T-helper 1 cell (primary cell): ENCODE measurements at regions not wholly inside any gene's neighbourhood (a gene's known extent, or its start where the extent isn't known, plus 50 kb on each side); places are given as distances from the start of the nearest gene placed in this dataset.

Experiments
- DNase-seq, 5 donors: peaks; one replicate each; pipeline ENCODE4 v3.0.0-alpha.2; 2012 to 2020

DNA sequence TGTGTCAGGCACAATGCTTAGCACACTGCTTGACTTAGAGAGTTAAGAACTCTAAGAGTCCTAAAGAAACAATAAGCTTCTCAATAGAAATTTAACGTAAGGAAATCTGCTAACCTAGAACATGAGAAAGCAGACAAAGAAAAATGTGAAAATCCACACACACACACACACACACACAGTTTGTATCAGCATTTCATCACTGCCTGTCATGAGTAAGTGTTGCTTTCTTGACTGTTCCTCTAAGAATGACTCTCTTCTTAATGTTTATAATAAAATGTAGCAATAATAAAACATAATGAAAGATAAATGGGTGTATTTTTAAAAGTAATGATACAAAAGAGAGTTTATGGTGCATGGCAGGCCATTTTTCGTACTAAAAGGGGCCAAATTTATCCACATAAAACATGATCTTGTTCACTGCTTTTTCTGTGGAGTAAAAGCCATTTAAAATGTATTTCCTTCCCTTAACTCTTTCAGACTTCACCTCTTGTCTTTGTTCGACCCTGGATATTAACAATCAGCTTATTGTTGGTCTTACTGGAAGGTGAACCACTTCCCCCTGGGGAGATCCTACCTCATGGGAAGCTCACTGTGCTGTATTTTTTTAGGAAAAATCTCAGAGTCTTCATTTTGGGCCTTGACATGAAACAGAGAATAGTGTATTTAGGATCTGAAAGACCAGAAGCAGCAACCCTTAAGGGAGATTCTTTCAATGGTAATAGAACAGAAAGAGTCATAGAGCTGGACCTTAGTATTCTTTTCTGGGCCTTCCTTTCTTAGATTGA is 107.3 kb upstream of the ANKRD55 start:
- no peak for DNase-seq

DNA sequence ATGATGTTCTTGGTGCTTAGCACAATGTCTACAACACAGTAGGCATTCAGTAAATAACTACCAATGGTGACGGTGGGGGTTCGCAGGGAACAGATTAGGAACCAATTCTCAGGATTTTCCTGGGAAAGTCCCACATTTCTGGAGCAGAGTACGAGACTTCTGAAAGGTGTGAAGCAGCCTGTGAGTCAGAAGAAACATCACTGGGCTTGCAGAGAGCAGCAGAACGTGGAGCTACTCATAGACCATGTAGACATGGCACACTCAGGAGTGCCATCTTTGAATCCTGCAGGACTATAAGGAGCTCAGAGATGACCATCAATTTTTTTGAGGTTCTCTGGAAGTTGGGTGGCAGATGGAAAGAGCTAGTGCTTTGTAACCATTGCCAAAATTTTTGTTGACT is 106.6 kb upstream of the ANKRD55 start:
- no peak for DNase-seq

DNA sequence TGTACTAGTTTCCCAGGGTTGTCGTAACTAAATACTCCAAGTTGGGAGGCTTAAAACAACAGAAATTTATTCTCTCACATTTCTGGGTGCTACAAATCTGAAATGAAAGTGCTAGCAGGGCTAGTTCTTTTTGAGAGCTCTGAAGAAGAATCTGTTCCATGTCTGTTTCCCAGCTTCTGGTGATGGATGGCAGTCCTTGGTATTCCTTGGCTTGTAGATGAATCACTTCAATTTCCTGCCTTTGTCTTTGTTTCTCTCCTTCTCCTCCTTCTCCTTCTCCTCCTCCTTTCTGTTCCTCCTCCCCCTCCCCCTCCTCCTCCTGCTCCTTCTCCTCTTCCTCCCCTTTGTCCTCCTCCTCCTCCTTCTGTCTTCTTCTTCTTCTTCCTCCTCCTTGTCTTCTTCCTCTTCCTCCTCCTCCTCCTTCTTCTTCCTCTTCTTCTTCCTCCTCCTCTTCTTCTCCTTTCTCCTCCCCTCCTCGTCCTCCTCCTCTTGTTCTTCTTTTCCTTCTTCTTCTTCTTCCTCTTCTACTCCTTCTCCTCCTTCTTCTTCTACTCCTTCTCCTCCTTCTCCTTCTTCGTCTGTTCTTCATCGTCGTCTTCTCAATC is 104.7 kb upstream of the ANKRD55 start:
- no peak for DNase-seq

DNA sequence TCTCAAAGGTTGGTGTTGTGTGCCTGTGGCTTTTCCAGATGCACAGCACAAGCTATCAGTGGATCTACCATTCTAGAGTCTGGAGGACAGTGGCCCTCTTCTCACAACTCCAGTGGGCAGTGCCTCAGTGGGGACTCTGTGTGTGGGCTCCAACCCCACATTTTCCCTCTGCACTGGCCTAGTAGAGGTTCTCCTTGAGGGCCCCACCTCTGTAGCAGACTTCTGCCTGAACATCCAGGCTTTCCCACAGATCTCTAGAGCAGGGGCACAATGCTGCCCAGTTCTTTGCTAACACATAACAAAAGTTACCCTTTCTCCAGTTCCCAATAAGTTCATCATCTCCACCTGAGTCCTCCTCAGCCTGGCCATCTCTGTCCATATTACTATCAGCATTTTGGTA is 102.1 kb upstream of the ANKRD55 start:
- no peak for DNase-seq

DNA sequence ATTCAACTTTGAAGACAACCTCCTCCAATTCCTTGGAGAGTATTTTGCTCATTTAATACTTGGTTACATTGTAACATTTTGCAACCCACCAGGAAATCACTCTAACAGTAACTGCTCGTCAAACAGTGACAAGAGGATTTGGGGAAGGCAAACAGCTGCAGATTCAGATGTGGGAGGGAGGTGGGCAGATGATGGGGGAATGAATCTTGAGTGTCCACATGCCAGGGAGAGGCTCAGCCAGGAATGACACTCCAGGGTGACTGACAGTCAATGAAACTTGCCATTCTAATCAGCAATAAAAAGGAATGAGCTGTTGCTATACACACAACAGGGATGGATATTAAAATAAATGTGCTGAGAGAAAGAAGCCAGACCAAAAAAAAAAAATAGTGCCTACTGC is 97.7 kb upstream of the ANKRD55 start:
- DNase-seq: no peak

DNA sequence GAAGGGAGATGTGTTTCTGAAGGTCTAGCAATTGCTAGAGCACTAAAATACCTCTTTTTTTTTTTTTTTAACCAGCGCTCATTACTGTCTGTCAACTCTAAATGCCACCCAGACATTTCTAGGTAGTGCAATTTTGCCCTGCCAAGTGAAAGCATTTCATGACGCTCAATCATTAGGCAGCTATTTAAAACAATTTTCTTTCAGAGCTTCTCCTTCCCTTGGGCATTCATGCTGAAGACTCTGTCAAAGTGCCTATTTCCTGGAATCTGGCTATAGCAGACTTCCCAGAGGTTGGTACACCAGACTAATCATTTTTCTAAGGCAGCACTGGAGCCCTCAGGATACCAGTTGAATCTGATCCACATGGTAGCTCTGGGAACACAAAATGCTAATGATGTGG is 97.0 kb upstream of the ANKRD55 start:
- DNase-seq: no peak

DNA sequence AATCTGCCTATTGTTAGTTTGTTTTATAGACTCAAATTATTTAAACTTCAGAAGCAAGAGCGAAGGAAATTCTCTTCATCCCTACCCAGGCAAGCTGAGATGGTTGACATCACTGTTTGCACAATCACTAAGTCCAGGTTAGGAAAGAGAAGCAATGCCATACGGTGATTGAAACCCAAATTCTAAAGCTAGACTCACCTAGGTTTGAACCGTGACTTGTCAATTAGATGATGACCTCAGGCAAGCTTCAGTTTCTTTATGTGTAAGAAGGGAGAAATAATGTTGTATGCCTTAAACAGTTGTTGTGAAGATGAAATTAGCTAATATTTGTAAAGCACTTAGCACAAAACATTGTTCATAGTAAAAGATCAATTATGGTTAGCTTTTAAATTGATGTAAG is 96.5 kb upstream of the ANKRD55 start:
- peak in 1 of 5 donors; percentile 54 for DNase-seq

DNA sequence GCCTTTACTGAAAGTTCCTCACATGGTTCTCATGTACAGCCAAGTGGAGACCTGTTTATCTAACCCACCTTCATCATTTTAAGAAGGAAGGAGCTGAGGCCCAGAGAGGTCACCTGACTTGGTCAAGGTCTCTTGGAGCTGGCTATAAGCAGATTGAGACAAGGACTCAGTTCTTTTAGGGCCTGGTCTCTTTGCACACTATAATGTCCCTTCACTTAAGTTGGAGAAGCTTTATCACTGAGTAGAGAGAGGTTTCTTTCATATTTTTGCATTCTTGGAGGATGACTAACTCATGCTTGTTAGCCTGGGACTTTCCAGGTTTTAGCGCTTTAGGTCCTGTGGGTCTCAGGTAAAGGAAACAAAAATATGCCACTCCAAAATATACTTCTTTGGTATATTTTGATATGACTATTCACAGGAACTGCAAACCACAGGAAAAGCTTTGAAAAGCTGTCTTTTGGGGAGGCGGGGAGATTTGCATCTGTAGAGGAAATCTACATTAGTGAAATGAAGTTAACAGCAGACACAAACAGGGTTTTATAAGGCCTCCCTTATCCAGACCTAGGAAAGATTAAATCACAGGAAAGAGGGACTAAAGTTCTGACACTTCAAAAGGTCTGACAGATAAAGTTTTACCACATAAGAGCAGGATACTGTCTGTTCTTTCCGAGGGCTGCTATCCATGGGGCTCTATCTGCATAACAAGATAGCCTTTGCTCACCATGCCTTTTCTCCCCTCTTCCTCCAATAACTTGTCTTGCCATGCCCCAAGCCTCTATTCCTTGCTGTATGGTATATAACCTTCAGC is 95.8 kb upstream of the ANKRD55 start:
- peak in 3 of 5 donors; percentile 2 to 86 (median 38) for DNase-seq

DNA sequence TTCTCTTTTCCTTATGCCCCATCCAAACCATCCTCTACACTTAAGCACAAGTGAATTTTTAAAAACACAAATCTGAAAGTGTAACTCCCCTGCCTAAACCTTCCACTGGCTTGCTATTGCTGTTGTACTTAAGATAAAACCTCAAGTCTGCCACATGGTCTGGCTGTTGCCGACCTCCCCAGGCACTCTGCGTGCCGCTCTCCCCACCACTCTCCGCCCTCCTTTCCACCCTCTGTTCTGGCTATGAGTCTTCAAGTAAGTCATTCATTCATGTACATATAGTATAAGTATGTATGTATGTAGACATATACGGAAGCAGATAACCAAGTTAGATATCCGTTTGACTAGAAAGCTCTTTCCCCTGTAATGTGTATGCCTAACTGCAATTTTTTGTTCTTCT is 94.7 kb upstream of the ANKRD55 start:
- DNase-seq: peak in 2 of 5 donors; percentile 11 to 94

DNA sequence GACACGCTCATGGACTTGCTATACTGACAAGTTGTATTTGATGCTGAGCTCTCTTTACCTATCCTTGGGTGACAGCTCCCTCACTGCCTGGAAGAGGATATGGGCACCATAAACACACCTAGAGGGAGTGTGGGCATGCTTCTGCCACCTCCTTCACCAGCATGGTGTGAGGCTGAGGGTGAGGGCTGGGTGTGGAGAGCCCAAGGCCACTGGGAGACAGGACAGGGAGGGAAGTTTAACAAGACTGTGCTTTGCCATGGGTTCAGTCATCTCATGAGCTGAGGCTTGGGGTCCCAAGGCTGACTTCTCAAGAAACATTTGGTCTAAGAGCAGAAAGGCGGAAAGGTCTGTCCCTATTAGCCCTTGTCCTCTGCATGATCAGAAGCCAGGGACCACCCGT is 93.6 kb upstream of the ANKRD55 start:
- no peak for DNase-seq

DNA sequence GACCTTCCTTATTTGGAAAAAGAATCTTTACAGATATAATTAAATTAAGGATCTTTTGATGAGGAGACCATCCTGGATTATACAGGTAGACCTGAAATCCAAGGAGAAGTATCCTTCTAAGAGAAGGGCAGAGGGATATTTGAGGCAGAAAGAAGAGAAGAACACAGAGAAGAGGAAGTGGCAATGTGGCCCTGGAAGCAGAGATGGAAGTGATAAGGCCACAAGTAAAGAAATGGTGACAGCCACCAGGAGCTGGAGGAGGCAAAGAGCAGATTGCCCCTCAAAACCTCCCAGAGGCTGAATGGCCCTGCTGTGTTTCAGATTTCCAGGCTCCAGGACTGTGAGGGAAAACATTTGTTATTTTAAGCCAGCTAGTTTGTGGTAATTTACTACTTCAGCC is 93.0 kb upstream of the ANKRD55 start:
- DNase-seq: peak in 1 of 5 donors; percentile 26

DNA sequence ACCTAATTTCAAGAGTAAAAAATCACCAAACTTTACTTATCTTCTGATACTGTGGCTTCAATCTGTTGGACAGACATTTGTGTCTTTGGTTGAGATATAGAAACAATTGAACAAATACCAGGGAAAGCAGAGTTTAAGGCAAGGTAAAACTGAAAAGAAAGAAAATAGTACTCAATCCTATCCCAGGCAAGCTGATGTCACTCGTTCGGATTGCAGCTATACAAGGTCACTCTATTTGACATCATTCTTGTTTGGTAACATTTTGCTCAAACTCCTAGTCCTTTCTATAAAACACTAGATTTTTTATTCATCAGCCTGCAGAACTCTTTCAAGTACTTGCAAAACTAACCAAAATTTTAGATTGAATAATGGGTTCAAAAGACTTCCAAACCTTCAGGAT is 91.9 kb upstream of the ANKRD55 start:
- DNase-seq: no peak

DNA sequence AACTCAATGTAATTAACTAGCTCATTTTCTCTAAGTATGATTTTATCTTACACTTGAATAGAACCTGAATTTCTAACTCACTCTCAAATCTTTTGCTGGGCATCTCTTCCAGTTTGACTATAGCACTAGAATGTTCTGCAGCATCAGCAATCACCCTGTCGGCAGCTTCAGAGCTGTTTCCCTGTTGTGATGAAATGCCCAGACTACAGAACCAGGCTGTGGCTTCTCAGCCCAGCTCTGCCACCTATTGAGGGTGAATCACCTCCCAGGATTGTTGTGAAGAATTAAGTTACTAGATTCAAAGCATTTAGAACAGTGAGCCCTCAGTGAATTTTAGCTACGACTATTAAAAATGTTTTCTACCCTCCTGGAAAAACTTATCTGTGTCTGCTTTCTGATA is 90.4 kb upstream of the ANKRD55 start:
- peak in 1 of 5 donors; percentile 26 for DNase-seq

DNA sequence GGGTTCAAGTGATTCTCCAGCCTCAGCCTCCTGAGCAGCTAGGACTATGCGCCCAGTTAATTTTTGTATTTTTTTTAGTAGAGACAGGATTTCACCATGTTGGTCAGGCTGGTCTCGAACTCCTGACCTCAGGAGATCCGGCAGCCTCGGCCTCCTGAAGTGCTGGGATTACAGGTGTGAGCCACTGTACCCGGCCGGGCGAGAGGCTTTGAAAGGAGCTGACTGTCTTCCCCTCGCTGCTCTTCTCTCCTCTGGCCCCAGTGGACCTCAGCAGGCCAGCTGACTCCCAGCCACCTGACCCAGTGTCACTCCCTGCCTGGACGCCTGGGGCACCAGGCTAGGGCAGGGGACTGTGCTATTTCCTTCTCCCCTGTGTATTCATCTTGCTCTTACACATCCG is 89.5 kb upstream of the ANKRD55 start:
- DNase-seq: no peak

DNA sequence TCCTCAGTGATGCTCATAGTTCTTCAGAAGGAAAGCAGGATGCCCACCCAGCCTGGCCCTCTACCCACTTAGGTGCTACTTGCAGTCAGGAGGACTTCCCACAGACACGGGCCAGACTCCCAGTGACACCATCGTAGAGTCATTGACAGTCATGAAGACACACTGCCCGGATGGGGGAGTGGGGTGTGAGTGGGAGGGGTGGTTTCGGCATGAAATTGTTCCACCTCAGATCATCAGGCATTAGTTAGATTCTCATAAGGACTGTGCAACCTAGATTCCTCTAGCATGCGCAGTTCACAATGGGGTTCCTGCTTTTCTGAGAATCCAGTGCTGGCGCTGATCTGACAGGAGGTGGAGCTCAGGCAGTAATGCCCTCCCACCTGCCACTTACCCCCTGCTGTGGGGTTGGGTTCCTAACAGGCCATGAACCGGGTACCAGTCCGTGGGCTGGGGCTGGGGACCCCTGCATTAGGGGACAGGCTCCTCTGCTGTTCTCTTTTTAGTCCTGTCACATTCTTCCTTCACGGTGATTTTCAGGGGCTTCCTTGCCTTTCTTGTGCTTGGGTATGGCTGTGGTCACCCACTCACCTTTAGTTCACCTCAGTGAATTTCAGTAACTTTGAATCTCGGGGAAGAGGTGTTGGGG is 88.2 kb upstream of the ANKRD55 start:
- DNase-seq: no peak

DNA sequence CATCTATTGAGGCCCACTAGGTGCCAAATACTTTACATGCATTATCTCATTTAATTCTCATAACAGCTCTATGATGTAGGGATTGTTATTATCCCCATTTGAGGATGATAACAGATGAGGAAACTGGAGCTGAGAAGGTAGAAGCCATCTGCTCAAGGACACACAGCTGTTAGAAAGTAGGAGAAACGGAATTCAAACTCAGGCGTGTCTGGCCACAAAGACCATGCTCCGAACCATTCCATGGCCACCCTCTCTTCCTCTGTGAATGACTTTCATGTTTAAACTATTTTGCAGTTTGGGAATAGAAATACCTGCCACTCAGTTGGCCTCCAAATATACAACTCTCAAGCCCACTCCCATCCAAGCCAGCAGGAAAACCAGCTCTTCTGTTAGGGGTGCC is 87.6 kb upstream of the ANKRD55 start:
- no peak for DNase-seq

DNA sequence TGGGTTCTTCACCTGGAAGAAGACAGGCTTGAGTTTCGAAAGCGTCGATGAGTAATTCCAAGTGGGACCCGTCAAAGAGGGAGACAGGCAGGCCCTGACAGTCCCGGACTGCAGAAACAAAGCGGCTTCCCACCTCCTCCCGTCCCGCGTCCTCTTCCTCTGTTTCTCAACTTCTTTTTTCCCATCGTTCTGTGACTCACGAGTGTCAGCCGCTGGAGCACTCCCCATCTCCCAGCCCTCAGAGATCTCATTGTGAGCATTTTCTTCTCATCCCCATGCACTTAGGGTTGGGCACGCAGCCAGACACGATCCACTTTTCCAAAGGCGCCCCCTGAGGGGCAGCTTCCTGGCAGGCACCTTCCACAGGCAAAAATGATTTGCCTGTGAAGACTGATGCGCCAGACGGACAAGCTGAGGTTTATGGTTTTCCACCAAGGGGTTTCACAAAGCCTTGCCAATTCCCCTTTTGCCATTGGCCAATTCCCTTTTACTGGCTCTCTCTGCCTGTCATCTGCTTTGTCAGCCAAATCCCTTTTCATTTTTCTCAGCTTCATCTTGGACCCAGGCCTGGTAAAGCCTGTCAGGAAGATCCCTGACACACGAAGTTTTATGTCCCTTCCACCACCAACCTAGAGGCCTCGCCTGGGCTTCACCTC is 86.5 kb upstream of the ANKRD55 start:
- DNase-seq: no peak

DNA sequence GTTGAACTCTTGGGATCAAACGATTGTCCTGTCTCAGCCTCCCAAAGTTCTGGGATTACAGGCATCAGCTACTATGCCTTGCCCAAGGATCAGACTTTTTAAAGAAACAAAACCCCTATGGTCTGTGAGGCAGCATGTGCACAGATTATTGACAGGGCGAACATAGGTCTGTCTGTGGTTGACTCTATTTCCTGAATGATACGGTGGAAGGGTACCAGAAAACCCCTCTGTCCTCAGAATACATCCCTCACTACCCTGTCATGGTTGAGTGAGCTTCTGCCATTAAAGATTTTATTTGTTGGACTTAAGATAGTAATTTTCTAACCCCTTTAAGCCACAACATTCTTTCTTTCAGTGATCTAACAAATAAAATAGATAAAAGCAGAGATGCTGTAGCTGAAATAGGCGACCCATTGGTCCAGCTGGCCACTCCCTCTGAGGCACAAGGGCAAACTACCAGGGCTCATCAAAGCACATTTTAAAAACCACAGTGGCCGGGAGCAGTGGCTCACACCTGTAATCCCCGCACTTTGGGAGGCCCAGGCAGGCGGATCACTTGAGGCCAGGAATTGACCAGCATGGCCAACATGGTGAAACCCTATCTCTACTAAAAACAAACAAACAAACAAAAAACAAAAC is 84.9 kb upstream of the ANKRD55 start:
- no peak for DNase-seq

DNA sequence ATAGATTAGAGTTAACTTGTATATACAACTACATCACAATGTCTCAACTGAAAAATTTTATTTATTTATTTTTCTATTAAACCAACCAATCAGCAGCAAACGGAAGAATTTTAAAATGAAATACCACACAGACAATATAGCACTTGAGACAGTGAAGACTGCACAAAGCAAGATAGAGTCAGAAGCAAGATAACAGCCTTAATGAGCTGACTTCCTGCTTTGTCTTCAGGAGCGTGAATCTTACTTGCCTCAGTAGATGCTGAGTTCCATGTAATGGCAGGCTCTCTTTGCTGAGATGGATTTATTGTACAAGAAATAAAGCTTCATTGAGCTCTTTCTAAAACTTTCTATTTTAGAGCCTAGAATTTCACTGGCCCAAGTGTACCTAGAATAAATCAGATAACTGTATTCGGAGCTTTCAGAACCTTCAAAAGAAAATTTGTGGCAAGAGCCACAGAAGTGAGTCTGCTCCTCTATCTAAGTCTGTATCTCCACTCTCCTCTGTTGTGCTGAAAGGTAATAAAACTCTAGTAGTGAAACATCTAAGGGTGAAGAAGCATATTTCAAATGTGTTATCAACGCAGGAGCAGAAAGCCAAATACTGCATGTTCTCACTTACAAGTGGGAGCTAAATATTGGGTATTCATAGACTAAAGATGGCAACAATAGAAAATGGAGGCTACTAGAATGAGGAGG is 83.3 kb upstream of the ANKRD55 start:
- no peak for DNase-seq

DNA sequence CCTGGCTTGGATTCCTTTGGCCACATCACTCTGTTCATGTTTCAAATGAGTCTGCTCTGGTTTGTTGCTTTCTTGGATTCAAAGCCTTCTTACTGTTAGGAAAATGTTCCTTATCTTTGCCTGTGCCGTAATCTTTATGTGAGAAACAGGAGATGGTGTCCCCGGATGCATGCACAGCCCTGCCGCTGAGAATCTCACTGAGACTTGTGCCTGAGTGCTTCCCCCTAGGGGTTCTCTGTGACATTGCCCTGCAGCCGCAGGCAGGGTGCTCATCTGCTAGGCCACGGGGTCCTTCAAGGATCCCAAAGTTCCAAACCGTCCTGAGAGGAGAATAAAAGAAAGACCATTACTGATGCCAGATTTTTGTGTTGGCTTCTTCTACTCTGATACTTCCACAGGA is 81.4 kb upstream of the ANKRD55 start:
- peak in 1 of 5 donors; percentile 39 for DNase-seq

DNA sequence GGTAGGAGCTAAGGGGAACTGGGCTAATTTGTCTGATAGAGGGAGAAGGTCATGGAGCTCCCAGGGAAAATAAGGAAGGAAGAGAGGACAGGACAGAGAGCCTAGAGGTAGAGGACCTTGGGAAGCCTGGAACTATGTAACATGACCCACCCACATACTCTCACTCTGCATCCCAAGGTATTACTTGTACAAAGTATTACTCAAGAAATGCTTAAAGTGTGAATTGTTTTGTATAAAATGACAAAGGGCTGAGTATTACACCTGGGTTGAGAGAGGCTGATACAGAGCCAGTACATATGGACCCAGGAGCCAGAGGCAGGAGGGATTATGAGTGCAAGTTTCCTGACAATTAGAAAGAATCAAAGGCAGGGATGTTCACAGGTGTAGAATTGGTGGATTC is 80.5 kb upstream of the ANKRD55 start:
- no peak for DNase-seq
